HUES64 (cell line): ENCODE measurements at regions not wholly inside any gene's neighbourhood (a gene's known extent, or its start where the extent isn't known, plus 50 kb on each side); places are given as distances from the start of the nearest gene placed in this dataset.
"Not testable (repeated sequence)": the region's sequence is repeated elsewhere in the genome, so short reads cannot be mapped to it uniquely, and the experiment has no call there.

Experiments used
- H3K27ac ChIP-seq: 2 replicates; pipeline ENCODE4 v1.7.0; 2013; ENCODE audit warnings: low read depth, low read length, inconsistent platforms
- H3K27me3 ChIP-seq: 2 replicates; pipeline ENCODE4 v1.6.1; 2013; ENCODE audit warnings: mild to moderate bottlenecking, low read length; ENCODE audit not compliant: insufficient read depth
- H3K36me3 ChIP-seq: 2 replicates; pipeline ENCODE4 v1.6.1; 2013; ENCODE audit warnings: mild to moderate bottlenecking, low read length; ENCODE audit not compliant: insufficient read depth
- H3K4me1 ChIP-seq: 2 replicates; pipeline ENCODE4 v1.6.1; 2013; ENCODE audit warnings: mild to moderate bottlenecking, low read length, moderate library complexity; ENCODE audit not compliant: insufficient read depth
- H3K4me3 ChIP-seq: 2 replicates; pipeline ENCODE4 v1.5.1; 2013; ENCODE audit warnings: mild to moderate bottlenecking, low read length, moderate library complexity
- H3K9ac ChIP-seq: 2 replicates; pipeline ENCODE4 v1.6.1; 2013; ENCODE audit warnings: mild to moderate bottlenecking, low read depth, low read length
- H3K9me3 ChIP-seq: 2 replicates; pipeline ENCODE4 v1.6.1; 2013; ENCODE audit warnings: low read depth, low read length; ENCODE audit not compliant: insufficient read depth
- WGBS: fragments of 150-250, 120-280 bp; methylation state at CpG from one replicate; pipeline ENCODE4 v1.1.7; 2013; ENCODE audit warnings: missing lambda C conversion rate; 5-methylcytosine and 5-hydroxymethylcytosine counted together

DNA sequence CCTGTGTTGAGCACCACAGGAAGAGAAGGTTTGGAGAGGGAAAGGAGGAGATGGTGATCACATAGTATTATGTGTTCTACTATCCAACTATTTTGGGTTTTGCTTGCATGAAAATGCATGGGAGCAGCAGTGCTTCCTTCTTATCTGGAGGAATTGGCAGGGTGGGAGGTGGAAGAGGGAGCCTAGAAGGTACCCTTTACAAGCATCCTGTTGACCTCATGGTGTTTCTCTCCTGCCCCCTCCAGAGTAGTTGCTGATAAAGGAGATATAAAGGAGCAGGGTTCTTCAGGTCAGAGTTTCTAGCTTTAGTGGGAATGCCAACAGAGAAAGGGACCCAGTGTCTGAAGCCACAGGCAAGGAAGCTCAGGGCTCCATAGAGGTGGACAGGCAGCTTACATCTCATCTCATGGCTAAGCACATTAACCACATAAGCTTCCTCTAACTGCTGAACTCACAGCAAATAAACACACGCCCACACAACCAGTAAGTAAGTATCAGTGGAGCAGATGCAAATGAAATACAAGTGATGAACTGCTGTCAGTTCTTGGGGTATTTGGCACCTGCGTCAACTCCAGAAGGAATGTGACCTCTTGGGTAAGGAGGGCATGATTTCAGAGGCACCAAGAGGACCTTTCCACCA is 174.2 kb upstream of the SLC38A2 start:
- Histone ChIP-seq H3K36me3 (no peaks in the 10 kb centered on the region), H3K9me3 (peaks cover 13% of the 10 kb centered on the region; the same call in 1 of the 2 replicates), H3K4me3 (no peak overlapping the region), H3K27me3 (no peaks in the 10 kb centered on the region), H3K4me1 (no peaks in the 10 kb centered on the region), H3K9ac (no peak overlapping the region), H3K27ac (no peak overlapping the region)
- 100% methylated on average over 1 of the region's 2 CpGs for WGBS

DNA sequence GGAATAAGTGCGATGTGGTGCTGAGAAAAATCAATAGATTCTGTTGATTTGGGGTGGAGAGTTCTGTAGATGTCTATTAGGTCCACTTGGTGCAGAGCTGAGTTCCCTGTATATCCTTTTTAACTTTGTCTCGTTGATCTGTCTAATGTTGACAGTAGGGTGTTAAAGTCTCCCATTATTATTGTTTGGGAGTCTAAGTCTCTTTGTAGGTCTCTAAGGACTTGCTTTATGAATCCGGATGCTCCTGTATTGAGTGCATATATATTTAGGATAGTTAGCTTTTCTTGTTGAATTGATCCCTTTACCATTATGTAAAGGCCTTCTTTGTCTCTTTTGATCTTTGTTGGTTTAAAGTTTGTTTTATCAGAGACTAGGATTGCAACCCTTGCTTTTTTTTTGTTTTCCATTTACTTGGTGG is 170.8 kb upstream of the SLC38A2 start:
- 90% methylated on average over 3 of the region's 3 CpGs for WGBS
- H3K4me3 ChIP-seq = not testable (repeated sequence)

DNA sequence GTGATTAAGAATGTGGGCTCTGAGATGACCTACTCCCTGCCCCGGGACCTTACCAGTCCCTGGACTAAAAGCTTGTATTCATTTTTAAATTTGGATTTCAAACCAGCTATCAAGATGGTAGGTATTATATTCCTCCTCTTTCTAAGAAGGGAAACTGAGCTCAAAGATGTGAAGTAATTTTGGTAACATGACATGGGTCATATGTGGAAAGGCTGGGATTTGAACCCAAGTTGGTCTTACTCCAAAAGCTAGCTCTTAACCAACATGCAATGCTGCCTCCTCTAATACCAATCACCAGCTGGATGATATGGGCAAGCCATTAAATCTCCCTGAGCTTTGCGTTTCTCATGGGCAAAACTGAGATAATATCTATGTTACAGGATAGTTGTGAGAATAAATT is 166.4 kb upstream of the SLC38A2 start:
- Histone ChIP-seq H3K9ac (no peak overlapping the region), H3K4me1 (no peaks in the 10 kb centered on the region), H3K27me3 (no peaks in the 10 kb centered on the region), H3K9me3 (no peaks in the 10 kb centered on the region), H3K4me3 (no peak overlapping the region), H3K36me3 (no peaks in the 10 kb centered on the region), H3K27ac (no peak overlapping the region)
- WGBS = 90% methylated on average over 1 of the region's 2 CpGs

More for the DNA sequence above, 170.8 kb upstream of the SLC38A2 start:
- H3K27ac ChIP-seq, H3K4me1 ChIP-seq, H3K36me3 ChIP-seq, H3K27me3 ChIP-seq, H3K9ac ChIP-seq: not testable (repeated sequence)
- H3K9me3 ChIP-seq = peaks cover 13% of the 10 kb centered on the region; the same call in 1 of the 2 replicates

DNA sequence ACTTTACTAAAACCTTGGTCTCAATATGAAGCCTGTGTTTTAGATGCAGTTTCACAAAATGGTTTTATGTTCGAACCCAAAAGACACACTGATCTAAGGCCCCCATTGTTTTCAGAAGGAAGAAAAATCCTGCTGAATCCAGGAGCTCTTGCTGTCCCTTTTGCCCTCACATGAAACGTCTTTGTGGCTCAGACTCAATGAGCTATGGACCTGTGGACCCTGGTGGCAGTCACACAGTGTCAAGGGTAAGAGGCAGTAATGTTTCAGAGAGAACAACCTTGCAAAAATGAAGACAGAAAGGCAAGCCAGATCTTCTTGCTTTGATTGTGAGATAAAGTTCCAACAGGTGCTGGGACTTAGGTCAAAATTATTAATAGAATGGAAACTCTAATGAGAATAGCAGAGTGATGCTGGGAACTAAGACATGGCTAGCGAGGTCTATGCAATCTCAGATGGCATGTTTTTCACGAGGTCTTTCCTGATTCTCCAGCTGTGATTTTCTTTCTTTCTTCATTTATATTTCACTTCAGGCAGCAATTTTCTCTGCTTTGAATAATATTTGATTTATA is 164.9 kb upstream of the SLC38A2 start:
- Histone ChIP-seq H3K9me3 (no peaks in the 10 kb centered on the region), H3K9ac (no peak overlapping the region), H3K4me3 (no peak overlapping the region), H3K36me3 (no peaks in the 10 kb centered on the region), H3K4me1 (no peaks in the 10 kb centered on the region), H3K27me3 (no peaks in the 10 kb centered on the region), H3K27ac (no peak overlapping the region)
- WGBS = 91% methylated on average over 4 of the region's 4 CpGs

DNA sequence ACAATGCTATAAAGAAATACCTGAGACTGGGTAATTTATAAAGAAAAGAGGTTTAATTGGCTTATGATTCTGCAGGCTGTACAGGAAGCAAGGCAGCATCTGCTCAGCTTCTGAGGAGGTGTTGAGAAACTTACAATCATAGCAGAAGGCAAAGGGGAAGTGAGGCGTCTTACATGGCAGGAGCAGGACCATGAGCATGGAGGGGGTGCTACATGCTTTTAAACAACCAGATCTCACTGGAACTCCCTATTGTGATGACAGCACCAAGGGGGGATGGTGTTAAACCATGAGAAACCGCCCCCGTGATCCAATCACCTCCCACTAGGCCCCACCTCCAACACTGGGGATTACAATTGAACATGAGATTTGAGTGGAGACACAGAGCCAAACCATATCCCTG is 163.7 kb upstream of the SLC38A2 start:
- 87% methylated on average over 1 of the region's 3 CpGs for WGBS
- not testable (repeated sequence) for H3K4me3 ChIP-seq, H3K27ac ChIP-seq, H3K9ac ChIP-seq, H3K9me3 ChIP-seq, H3K4me1 ChIP-seq, H3K27me3 ChIP-seq, H3K36me3 ChIP-seq

DNA sequence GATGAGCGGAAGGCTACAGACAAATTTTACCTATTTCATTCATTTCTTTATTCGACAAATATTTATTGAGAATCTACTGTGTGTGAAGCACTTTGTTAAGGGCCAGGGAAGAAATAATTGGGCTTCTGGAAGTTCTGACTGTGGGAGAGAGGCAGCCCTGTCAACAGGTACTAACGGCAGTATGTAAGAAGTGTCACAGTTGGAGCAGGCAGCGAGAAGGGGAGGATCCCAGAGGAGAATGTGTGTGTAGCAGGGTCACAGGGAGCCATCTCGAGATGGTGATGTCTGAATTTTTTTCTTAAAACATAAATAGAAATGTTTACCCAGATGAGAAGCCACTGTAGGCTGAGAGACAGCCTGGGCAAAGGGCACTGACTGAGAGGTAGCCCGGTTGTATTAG is 163.3 kb upstream of the SLC38A2 start:
- Histone ChIP-seq H3K27me3 (no peaks in the 10 kb centered on the region), H3K36me3 (no peaks in the 10 kb centered on the region), H3K9ac (no peak overlapping the region), H3K4me1 (no peaks in the 10 kb centered on the region), H3K9me3 (peaks cover 10% of the 10 kb centered on the region), H3K4me3 (no peak overlapping the region), H3K27ac (no peak overlapping the region)
- 87% methylated on average over 4 of the region's 6 CpGs for WGBS

DNA sequence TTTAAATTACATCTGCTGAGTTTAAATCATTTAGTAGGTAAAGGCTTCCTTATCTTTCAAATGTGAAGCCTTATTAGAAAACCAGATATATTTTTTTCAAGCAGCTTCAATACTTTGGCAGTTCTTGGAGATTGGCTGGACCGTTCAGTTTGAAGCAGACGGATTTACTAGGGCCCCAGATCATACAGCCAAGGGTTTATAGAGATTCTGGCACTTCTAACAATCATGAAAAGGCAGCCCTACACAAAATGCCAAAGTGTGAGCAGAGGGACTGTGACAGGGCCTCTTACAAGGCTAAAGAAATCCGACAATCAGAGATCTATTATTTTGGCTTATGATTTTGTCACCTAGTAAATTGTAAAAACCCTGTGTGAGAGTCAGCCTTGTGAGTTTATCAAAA is 162.8 kb upstream of the SLC38A2 start:
- Histone ChIP-seq H3K27me3 (no peaks in the 10 kb centered on the region), H3K27ac (no peak overlapping the region), H3K36me3 (no peaks in the 10 kb centered on the region), H3K4me3 (no peak overlapping the region), H3K9me3 (peaks cover 13% of the 10 kb centered on the region), H3K9ac (no peak overlapping the region), H3K4me1 (no peaks in the 10 kb centered on the region)
- 94% methylated on average over 3 of the region's 3 CpGs for WGBS

DNA sequence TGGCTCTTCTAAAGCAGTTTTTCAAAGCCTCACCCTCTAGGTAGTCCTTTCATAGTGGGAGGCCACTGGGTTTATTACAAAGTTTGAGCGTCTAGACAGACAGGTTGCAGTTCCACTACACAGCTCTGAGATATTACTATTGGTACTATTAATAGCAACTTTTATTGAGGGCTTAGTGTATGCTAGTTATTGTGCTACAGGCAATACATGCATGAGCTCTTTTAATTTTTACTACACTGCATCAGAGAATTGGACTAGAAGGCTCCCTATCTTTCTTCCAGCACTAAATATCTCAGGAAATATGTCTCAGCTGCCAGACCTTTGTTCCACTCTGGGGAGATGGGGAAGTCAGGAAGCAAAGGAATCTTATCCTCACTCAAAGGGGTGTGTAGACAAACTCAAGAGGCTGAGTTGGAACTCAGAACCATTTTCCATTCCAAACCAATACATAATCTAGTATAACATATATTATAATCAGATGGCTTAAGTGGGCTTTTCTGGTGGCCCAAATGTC is 161.8 kb upstream of the SLC38A2 start:
- no peak overlapping the region for H3K4me3 ChIP-seq
- H3K9me3 ChIP-seq = peaks cover 13% of the 10 kb centered on the region
- WGBS = 100% methylated on average over 1 of the region's 1 CpG
- no peak overlapping the region for H3K9ac ChIP-seq
- H3K27me3 ChIP-seq = no peaks in the 10 kb centered on the region
- H3K36me3 ChIP-seq = no peaks in the 10 kb centered on the region
- H3K4me1 ChIP-seq = no peaks in the 10 kb centered on the region
- no peak overlapping the region for H3K27ac ChIP-seq

DNA sequence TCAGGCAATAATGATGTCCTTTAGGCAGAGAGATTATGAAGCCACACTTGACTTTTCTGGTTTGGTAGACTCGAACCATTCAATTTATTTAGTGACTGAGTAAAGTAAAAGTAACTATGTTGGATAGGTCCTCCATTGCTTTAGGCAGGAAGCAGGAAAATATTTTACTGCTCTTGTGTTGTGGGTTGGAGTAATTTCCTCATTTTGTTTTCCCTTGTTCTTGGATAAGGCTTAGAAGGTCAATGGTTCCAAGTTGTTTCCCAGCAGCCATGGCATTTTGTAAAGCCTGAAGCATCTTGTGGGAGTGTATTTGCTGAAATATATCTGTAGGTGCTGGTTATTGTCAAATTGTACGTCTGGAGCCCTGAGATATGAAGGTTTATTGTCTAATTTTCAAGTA is 161.2 kb upstream of the SLC38A2 start:
- 92% methylated on average over 2 of the region's 2 CpGs for WGBS

DNA sequence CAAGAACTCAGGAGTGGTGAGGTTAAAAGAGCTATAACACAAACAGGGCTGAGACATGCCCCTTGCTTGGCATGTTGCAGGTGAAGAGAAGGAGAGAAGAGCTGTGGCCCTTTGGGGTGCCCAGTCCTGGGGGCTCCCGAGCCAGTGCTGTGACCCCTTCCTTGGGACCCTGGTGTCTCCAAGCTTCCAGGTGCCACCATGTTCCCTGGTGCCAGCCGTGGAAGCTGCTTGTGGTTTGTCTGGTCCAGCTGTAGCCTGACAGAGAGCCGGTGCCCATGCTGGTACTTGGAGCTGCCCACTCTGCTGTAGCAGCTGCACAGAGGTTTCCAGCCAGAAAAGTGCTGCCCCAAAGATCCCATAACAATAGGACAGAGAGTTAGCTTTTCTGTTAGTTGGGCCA is 159.2 kb upstream of the SLC38A2 start:
- Histone ChIP-seq H3K4me3 (no peak overlapping the region), H3K36me3 (no peaks in the 10 kb centered on the region), H3K4me1 (no peaks in the 10 kb centered on the region), H3K27me3 (no peaks in the 10 kb centered on the region), H3K9ac (no peak overlapping the region), H3K27ac (no peak overlapping the region), H3K9me3 (peaks cover 20% of the 10 kb centered on the region)
- 92% methylated on average over 3 of the region's 3 CpGs for WGBS

More for the DNA sequence above, 161.2 kb upstream of the SLC38A2 start:
- no peak overlapping the region for H3K9ac ChIP-seq
- H3K27me3 ChIP-seq = no peaks in the 10 kb centered on the region
- H3K4me3 ChIP-seq = no peak overlapping the region
- peaks cover 13% of the 10 kb centered on the region for H3K9me3 ChIP-seq
- no peak overlapping the region for H3K27ac ChIP-seq
- no peaks in the 10 kb centered on the region for H3K36me3 ChIP-seq
- H3K4me1 ChIP-seq = no peaks in the 10 kb centered on the region

DNA sequence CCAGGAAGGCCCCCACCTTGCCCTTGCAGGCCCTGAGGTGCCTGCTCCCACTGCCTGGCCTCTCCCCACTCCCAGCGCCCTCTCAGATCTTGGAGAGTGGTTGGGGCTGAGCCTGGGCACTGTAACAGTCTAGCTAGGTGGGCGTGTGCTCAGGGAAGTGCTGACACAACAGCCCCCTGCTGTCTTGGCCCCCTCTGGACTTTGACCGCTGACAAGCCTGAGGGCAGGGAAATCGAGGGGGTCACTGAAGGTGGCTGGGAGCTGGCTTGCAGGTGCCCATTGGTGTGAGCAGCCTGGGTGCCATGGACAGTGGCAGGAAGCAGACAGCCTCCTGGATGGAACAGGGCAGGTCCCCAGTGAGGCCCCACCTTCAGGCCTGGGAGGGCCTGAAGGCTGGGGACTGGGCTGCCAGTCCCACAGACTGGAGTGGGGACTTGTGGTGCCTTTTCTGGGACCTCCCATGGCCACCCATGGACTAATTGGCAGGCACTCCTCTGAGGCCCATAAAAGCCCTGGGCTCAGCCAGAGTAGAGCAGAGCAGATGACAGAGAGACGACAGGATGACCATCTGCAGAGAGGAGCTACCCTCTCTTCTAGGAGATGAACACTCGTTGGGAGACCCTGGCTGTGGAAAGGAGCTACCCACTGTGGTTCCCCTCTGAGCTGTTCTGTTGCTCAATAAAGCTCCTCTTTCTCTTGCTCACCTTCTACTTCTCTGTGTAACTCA is 158.6 kb upstream of the SLC38A2 start:
- WGBS = 91% methylated on average over 6 of the region's 6 CpGs
- Histone ChIP-seq H3K9me3 (peaks cover 20% of the 10 kb centered on the region), H3K4me1 (no peaks in the 10 kb centered on the region), H3K27ac (no peak overlapping the region), H3K9ac (no peak overlapping the region), H3K36me3 (no peaks in the 10 kb centered on the region), H3K4me3 (no peak overlapping the region), H3K27me3 (no peaks in the 10 kb centered on the region)
